ENCODE measurements at regions not wholly inside any gene's neighbourhood (a gene's known extent, or its start where the extent isn't known, plus 50 kb on each side); places are given as distances from the start of the nearest gene placed in this dataset.

- DNase-seq, result peak; percentile 61
Observed at GRCh38 chr14:38125481-38126037, 82.1 kb upstream of the SSTR1 start.

GRCh38 chr14:38127356-38127755 lies 80.3 kb upstream of the SSTR1 start:
- DNase-seq, result no peak

GRCh38 chr14:38127784-38128183 lies 79.9 kb upstream of the SSTR1 start:
- DNase-seq, result no peak

GRCh38 chr14:38128640-38129039 lies 79.1 kb upstream of the SSTR1 start:
- DNase-seq, result no peak

- no peak for DNase-seq
Observed at GRCh38 chr14:38129192-38129591, 78.5 kb upstream of the SSTR1 start.

- no peak for DNase-seq
Observed at GRCh38 chr14:38129705-38130104, 78.0 kb upstream of the SSTR1 start.

GRCh38 chr14:38134416-38135030 lies 73.2 kb upstream of the SSTR1 start:
- DNase-seq, result no peak

GRCh38 chr14:38135106-38135867 lies 72.4 kb upstream of the SSTR1 start:
- no peak for DNase-seq

GRCh38 chr14:38137005-38137404 lies 70.7 kb upstream of the SSTR1 start:
- no peak for DNase-seq

- no peak for DNase-seq
Observed at GRCh38 chr14:38138473-38139138, 69.1 kb upstream of the SSTR1 start.

GRCh38 chr14:38139926-38140325 lies 67.8 kb upstream of the SSTR1 start:
- no peak for DNase-seq

- no peak for DNase-seq
Observed at GRCh38 chr14:38143170-38143569, 64.5 kb upstream of the SSTR1 start.

GRCh38 chr14:38143659-38144505 lies 63.8 kb upstream of the SSTR1 start:
- DNase-seq, result no peak

GRCh38 chr14:38145142-38145541 lies 62.6 kb upstream of the SSTR1 start:
- DNase-seq, result no peak

- DNase-seq, result no peak
Observed at GRCh38 chr14:38150075-38150474, 57.6 kb upstream of the SSTR1 start.
